GM18520 (cell line): ENCODE measurements at regions not wholly inside any gene's neighbourhood (a gene's known extent, or its start where the extent isn't known, plus 50 kb on each side); places are given as distances from the start of the nearest gene placed in this dataset.
"Not testable (repeated sequence)": the region's sequence is repeated elsewhere in the genome, so short reads cannot be mapped to it uniquely, and the experiment has no call there.

Experiments
- ATAC-seq: cut with Tn5 transposase; IDR thresholded peaks from one replicate; pipeline ENCODE4 v1.9.1; 2021; ENCODE audit not compliant: unreplicated experiment

- not testable (repeated sequence) for ATAC-seq
Observed at GRCh38 chr6:10134185-10134584, 280.7 kb downstream of the TFAP2A start.

GRCh38 chr6:10128721-10129120 is 286.2 kb downstream of the TFAP2A start:
- no peak for ATAC-seq

DNA sequence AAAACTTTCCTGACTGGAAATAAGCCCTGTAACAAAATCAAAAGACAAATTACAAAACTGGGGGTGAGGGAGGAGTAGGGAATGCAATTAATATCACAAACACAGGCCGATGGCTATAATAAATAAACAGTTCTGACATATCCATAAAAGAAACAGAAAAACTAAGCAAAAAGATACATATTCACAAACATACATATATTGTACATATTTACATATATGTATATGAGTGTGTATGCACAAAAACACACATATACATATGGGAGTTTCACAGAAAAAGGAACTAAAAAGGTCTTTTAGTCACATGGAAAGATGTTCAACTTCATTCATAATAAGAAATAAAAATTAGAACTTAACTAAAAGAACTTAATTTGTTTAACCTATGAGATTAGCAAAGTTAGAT is 292.7 kb downstream of the TFAP2A start:
- no peak for ATAC-seq

DNA sequence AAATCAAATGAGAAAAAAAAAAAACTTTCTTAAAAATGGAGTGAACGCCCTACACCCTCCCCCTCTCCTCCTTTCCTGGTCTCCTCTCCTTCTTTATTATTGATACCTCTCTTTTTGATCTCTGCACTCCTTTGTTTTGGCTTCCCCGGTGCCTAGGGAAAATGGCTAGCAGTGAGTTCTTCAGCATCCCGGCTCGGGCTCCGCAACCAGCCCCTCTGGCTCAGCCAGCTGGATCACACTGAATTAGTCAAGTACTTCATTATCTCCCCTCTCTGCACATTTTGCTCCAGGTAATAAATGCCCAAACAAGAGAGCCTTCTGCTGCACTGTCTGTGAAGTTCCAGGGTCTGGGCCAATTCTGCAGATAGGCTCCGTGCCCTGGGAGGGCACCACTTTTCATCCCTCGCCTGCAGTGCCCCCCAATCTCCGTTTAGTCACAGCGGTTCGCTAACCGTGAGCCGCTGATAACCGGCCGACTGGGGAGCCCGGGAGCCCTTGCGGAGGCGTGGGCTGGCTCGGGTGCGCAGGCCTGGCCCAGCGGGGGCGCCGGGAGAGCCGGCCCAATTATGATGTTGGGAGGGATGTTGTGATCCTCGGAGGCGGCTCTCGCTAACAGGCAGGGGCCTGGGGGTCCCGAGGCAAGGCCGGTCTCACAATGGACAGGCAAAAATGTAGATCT is 301.9 kb downstream of the TFAP2A start:
- ATAC-seq = no peak

GRCh38 chr6:10111975-10112374 is 302.9 kb downstream of the TFAP2A start:
- no peak for ATAC-seq

GRCh38 chr6:10101551-10102252 is 313.2 kb downstream of the TFAP2A start:
- no peak for ATAC-seq

DNA sequence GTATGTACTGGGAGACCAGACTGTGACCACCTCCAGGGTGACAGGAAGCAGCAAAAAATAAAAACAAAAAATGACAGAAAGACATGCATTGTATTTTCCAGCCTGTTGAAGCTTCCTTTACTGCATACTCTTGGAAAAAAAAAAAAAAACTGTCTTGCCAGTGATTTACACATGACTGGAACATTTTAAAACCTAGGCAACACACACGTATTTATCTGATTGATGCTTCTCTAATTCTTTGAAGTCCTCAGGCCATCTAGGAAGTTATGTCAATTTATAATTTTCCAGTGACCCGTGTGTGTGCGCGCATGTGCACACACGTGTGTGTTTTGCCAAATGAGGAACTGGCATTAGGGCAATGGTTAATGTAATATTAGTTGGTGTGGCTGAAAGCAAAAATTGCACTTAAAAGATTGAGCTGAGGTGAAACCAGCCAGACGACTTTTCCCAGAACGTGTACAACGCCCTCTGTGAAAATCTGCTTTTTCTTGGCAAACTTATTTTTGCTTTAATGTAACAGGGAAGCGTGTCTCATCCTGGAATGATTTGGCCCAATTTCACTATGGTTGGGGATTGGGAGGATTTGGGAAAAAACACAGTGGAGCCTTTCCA is 315.2 kb downstream of the TFAP2A start:
- no peak for ATAC-seq

DNA sequence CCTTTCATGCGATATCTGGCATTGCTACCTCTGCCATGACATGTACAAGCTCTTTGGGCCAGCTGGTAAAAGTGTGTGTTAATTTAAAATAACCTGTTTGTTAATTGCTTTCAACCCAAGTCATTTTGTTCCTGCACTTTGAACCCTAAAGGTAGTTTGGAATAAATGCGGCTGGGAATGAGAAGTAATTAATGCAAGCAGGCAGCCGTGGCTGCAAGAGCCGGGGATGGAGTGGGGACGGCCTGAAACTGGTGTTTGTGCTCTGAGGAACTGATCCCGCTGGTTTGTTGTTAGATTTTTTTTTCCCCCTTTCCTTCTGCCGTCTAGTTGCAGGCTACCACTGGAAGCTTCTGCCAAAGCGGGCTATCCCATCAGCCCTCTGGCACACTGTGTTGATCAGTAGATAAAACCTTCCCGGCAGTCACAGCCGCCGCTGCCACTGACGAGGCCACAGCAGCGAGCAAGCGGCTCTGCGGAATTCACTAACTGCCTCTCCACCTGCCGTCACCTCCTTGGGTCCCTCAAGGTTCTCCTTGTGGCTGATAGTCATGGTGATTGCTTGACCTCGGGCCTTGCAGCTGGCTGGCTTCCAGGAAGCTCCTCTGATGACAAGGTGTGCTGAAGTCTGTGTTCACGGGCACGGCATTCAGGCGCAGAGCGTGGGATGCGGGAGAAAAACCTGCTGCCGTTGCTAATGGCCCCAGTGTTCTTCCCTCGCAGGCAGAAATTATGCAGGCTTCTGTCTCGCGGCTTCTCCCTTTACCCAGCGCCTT is 315.9 kb downstream of the TFAP2A start:
- no peak for ATAC-seq

GRCh38 chr6:10093282-10093681 is 321.6 kb downstream of the TFAP2A start:
- ATAC-seq = no peak

DNA sequence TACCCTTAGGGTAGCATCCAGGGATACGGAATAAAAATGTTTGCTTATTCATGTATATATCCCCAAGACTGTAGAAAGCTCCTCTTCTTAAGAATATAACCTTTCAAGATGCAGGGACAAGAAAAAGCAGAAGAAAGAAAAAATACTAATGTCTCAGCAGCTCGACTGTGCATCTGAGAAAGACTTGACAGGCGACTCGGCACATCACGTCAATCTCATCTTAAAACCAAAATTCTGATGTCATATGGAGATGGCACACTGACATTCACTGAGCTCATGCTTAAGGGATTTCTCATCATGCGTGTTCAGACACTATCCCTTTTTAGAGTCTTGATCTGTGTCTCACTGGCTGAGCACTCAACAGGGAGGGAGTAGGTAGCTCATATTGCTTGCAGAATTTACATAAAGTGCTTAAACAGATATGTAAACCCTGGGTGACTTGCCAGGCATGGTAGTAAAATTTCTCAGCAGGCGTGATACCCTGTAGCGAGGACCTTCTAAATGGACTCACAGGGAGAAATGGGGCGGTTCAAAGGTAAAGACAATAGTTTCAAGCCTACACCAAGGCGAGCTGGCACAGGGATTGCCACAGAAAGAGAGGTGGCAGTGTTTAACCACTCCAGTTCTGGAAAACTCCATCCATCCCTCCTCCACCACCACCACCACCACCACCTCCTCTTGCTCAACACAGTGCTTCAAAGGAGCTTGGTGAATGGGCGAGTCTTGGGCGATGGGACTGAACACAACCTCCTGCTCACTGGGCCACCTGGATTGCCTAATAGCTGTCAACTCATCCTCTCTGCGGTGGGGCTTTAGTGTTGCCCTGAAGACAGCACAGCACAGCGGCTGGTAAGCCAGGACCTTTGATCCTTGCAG is 330.5 kb downstream of the TFAP2A start:
- ATAC-seq = no peak

DNA sequence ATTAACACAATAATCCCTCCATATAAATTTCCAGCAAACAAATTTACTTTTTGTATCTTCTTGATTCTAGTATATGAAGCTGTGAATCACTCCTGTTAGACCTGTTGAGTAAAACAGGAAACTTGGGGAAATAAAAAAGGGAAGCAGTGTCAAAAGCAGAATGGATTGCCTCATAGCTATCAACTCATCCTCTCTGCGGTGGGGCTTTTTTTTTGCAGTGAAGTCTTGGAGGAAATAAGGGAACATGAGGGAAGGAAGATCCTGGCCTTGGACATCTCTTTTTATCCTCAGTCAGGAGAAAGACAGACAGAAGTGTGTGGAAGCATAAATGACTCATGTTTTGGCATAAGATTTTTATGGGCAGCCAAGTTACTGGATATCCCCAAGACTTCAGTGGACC is 332.5 kb downstream of the TFAP2A start:
- no peak for ATAC-seq

- ATAC-seq = no peak
Observed at GRCh38 chr6:10081957-10082356, 332.9 kb downstream of the TFAP2A start.

GRCh38 chr6:10081075-10081474 is 333.8 kb downstream of the TFAP2A start:
- ATAC-seq = no peak

GRCh38 chr6:10080561-10080960 is 334.3 kb downstream of the TFAP2A start:
- no peak for ATAC-seq

- ATAC-seq = no peak
Observed at GRCh38 chr6:10078581-10078980, 336.3 kb downstream of the TFAP2A start.

DNA sequence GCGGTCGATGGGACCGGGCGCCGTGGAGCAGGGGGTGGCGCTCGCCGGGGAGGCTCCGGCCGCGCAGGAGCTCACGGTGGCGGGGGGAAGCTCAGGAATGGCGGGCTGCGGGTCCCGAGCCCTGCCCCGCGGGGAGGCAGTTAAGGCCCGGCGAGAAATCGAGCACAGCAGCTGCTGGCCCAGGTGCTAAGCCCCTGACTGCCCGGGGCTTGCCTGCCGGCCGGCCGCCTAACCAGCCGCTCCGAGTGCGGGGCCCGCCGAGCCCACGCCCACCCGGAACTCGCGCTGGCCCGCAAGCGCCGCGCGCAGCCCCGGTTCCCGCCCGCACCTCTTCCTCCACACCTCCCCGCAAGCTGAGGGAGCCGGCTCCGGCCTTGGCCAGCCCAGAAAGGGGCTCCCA is 340.1 kb downstream of the TFAP2A start:
- not testable (repeated sequence) for ATAC-seq

- no peak for ATAC-seq
Observed at GRCh38 chr6:10073341-10073740, 341.5 kb downstream of the TFAP2A start.

- ATAC-seq = no peak
Observed at GRCh38 chr6:10071631-10072220, 343.1 kb downstream of the TFAP2A start.

DNA sequence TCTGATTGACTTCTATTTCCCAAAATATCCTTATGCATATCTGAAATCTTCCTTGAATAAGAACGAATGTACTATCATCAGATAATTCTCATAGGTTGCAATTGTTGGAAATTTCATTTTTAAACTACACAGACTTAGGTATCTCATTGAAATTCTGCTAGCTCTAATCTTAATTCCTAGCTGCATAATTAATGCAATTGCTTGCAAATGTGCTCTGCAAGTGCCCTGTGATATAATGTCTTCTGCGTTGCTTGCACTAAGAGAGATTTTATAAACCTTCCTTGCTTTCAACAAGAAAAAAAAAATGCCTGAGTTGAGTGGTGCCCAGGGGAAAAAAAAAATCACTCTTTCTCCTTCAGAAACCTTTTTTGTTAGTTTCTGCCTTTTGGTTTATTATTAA is 354.9 kb downstream of the TFAP2A start:
- ATAC-seq = no peak

- ATAC-seq = no peak
Observed at GRCh38 chr6:10054672-10055071, 360.2 kb downstream of the TFAP2A start.
